ENCODE measurements at regions not wholly inside any gene's neighbourhood (a gene's known extent, or its start where the extent isn't known, plus 50 kb on each side); places are given as distances from the start of the nearest gene placed in this dataset.
"Not testable (repeated sequence)": the region's sequence is repeated elsewhere in the genome, so short reads cannot be mapped to it uniquely, and the experiment has no call there.

- Mint-ChIP-seq H3K36me3 (ENCODE audit: low read depth) (peaks cover 39% of the 10 kb centered on the region), H3K27me3 (ENCODE audit: low read depth) (no peaks in the 10 kb centered on the region), H3K9me3 (no peaks in the 10 kb centered on the region), H3K4me1 (no peaks in the 10 kb centered on the region), H3K27ac (ENCODE audit: unreplicated experiment) (no peak overlapping the region), H3K4me3 (no peak overlapping the region)
- no peak for TF ChIP-seq CTCF (conservative IDR thresholded peaks at IDR 0.05)
- no peak for DNase-seq (ENCODE audit: low read depth, low spot score)
Measured at GRCh38 chr7:149610441-149611011, 112.9 kb upstream of the ZNF746 start.

DNA sequence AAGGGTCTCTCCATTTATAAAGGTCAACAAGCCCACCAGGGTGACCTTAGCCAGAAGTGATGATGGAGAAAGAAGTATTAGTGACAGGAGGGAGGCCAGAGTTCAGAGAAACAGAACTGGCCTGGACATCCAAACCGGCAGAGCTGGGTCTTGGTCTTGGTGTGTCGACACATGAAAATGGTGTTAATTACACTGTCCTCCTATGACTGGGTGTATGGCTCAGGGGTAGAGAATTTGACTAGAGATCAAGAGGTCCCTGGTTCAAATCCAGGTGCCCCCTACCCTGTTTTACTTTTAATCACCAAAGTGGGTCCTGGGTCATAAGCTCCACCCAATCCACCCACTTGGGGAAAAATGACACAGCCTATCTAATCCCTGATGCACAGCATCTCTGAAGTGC lies 110.6 kb upstream of the ZNF746 start:
- Mint-ChIP-seq H3K4me1 (no peaks in the 10 kb centered on the region), H3K4me3 (no peak overlapping the region), H3K27ac (ENCODE audit: unreplicated experiment) (no peak overlapping the region), H3K9me3 (no peaks in the 10 kb centered on the region), H3K27me3 (ENCODE audit: low read depth) (no peaks in the 10 kb centered on the region), H3K36me3 (ENCODE audit: low read depth) (peaks cover 30% of the 10 kb centered on the region)
- no peak for TF ChIP-seq CTCF (conservative IDR thresholded peaks at IDR 0.05)
- DNase-seq (ENCODE audit: low read depth, low spot score), result no peak

DNA sequence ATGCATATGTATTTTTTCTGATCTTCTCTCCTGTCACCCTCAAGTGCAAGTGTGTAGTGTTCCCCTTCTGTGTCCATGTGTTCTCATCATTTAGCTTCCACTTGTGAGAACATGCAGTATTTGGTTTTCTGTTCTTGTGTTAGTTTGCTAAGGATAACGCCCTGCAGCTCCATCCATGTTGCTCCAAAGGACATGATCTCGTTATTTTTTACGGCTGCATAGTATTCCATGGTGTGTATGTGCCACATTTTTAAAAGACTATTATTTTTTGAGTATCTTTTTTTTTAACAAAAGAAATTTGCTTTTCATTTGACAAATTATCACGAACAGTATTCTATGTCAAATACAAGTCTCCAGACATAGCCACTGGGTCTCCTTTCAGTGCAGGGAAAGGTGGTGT lies 110.1 kb upstream of the ZNF746 start:
- H3K4me1 Mint-ChIP-seq, result no peaks in the 10 kb centered on the region
- H3K27ac Mint-ChIP-seq (ENCODE audit: unreplicated experiment), result no peak overlapping the region
- peaks cover 29% of the 10 kb centered on the region for H3K36me3 Mint-ChIP-seq (ENCODE audit: low read depth)
- H3K27me3 Mint-ChIP-seq (ENCODE audit: low read depth), result no peaks in the 10 kb centered on the region
- no peaks in the 10 kb centered on the region for H3K9me3 Mint-ChIP-seq
- H3K4me3 Mint-ChIP-seq, result no peak overlapping the region
- DNase-seq (ENCODE audit: low read depth, low spot score), result no peak
- no peak for TF ChIP-seq CTCF (conservative IDR thresholded peaks at IDR 0.05)

DNA sequence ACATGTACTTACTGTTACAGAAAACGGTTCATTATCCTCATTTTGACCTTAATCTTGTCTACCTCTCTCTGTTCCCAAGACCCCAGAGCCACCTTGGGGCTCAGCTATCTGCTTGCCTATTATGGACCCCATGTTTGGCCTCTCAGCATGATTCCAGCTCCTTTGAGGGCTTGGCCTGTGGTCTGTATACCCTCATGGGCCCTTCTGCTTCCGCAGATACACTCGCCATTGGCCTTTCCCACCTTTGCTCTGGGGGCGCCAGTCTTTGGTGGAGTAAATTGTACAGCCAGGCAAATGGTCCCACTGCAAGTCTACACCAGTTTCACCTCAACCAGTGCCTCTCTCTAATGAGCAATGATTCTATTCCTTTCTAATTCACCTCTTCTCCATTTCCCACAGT lies 109.2 kb upstream of the ZNF746 start:
- no peaks in the 10 kb centered on the region for H3K9me3 Mint-ChIP-seq
- TF ChIP-seq CTCF (conservative IDR thresholded peaks at IDR 0.05), result no peak
- H3K36me3 Mint-ChIP-seq (ENCODE audit: low read depth), result peaks cover 32% of the 10 kb centered on the region
- H3K27ac Mint-ChIP-seq (ENCODE audit: unreplicated experiment), result no peak overlapping the region
- no peak overlapping the region for H3K4me3 Mint-ChIP-seq
- no peaks in the 10 kb centered on the region for H3K27me3 Mint-ChIP-seq (ENCODE audit: low read depth)
- DNase-seq (ENCODE audit: low read depth, low spot score), result no peak
- H3K4me1 Mint-ChIP-seq, result no peaks in the 10 kb centered on the region

DNA sequence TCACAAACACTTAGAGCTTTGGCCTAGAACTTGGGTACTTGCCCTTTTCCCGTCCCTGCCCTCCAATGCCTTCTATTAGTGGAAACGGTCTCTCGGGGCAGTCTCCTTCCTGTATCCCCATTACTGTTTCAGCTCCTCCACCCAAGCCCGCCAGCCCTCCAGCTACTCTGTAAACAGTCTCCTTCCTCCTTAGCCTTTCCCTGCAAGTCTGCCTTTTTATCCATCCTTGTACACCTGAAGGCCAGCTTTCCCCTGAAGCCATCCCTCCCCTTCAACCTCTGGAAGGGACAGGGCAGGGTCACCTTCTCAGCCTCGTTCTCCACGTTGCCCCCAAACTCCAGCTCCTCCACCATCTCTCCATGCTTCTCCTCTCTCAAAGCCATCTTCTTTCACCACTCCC lies 108.1 kb upstream of the ZNF746 start:
- Mint-ChIP-seq H3K4me3 (no peak overlapping the region), H3K4me1 (no peaks in the 10 kb centered on the region), H3K27ac (ENCODE audit: unreplicated experiment) (no peak overlapping the region), H3K36me3 (ENCODE audit: low read depth) (peaks cover 32% of the 10 kb centered on the region), H3K9me3 (no peaks in the 10 kb centered on the region), H3K27me3 (ENCODE audit: low read depth) (no peaks in the 10 kb centered on the region)
- TF ChIP-seq CTCF (conservative IDR thresholded peaks at IDR 0.05), result no peak
- no peak for DNase-seq (ENCODE audit: low read depth, low spot score)

DNA sequence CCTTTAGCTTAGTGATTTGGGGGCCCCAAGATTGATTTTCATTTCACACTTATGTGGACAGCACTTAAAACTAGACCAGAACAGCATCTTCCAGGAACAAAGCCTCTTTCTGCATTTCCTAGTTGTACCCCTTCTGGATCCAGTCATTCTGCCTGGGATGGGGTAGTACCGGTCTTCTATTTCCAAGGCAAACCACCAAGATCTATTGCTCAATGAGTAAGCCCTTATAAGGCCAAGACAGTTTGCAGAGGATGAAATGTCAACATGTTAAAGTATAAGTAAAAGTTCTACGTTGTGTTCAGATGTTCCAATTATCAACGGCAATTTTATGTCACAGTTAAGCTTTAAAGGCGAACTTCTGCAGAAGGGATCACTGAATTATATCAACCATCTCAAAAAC lies 106.9 kb upstream of the ZNF746 start:
- no peaks in the 10 kb centered on the region for H3K9me3 Mint-ChIP-seq
- TF ChIP-seq CTCF (conservative IDR thresholded peaks at IDR 0.05), result no peak
- H3K4me1 Mint-ChIP-seq, result no peaks in the 10 kb centered on the region
- H3K27me3 Mint-ChIP-seq (ENCODE audit: low read depth), result no peaks in the 10 kb centered on the region
- no peak for DNase-seq (ENCODE audit: low read depth, low spot score)
- peaks cover 32% of the 10 kb centered on the region for H3K36me3 Mint-ChIP-seq (ENCODE audit: low read depth)
- no peak overlapping the region for H3K4me3 Mint-ChIP-seq
- no peak overlapping the region for H3K27ac Mint-ChIP-seq (ENCODE audit: unreplicated experiment)

GRCh38 chr7:149600669-149601330 lies 103.2 kb upstream of the ZNF746 start:
- not testable (repeated sequence) for DNase-seq (ENCODE audit: low read depth, low spot score); H3K4me3 Mint-ChIP-seq; H3K9me3 Mint-ChIP-seq; H3K27ac Mint-ChIP-seq (ENCODE audit: unreplicated experiment); H3K4me1 Mint-ChIP-seq; H3K27me3 Mint-ChIP-seq (ENCODE audit: low read depth)
- H3K36me3 Mint-ChIP-seq (ENCODE audit: low read depth), result peaks cover 14% of the 10 kb centered on the region
